ENCODE measurements at regions not wholly inside any gene's neighbourhood (a gene's known extent, or its start where the extent isn't known, plus 50 kb on each side); places are given as distances from the start of the nearest gene placed in this dataset.
"Not testable (repeated sequence)": the region's sequence is repeated elsewhere in the genome, so short reads cannot be mapped to it uniquely, and the experiment has no call there.

DNA sequence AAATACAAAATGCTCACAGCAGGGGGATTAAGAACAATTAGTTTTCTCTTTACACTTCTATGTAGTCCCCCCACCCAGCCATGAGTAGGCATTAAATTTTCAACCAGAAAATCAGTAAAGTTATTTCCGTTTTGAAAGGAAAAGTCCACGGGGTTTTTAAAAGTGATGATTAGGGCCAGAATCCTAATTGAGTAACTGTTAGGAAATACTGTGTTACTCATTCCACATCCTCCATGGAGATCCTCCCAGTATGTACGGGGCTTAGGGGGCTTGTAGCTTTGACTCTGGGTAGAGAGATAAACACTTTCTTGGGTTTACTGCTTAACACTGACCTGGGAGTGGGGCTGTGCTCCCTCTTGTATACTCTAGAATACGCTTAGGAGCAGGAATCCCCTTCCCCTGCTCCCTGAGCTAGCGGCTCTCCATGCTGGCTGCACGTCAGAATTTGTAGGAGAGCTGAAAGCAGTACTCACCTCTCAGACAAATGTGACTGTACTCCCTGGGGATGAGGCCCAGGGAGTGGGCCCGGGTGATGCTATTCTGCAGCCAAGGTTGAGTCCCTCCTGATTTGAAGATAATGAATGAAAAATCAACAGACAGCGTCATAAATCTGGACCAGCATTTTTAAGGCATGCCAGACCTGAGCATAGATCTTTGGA lies 100.5 kb downstream of the SLC4A3 start:
- DNase-seq (ENCODE audit: low read depth), result no peak

- DNase-seq (ENCODE audit: low read depth), result no peak
These were observed 101.6 kb downstream of the SLC4A3 start for GRCh38 chr2:219728991-219729487.

GRCh38 chr2:219731173-219731572 lies 103.7 kb downstream of the SLC4A3 start:
- DNase-seq (ENCODE audit: low read depth), result no peak

GRCh38 chr2:219733106-219733505 lies 105.7 kb downstream of the SLC4A3 start:
- no peak for DNase-seq (ENCODE audit: low read depth)

DNA sequence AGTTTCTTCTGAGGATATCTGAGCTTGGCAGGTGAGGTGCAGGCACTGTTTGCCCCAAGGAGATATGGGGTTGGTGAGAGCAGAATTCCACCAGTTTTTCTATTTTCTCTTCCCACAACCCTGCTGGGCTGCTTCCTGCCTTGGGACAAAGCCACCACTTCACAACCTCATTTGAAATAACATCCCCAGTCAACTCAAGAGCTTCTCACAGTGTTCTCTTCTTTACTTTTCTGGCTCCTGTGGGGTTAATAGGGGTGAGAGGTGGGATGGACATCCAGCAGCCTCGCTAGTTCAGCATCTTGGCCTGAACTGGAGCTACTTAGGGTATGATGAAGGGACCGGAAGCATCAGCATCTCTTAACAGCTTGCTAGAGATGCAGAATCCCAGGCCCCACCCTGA lies 106.3 kb downstream of the SLC4A3 start:
- no peak for DNase-seq (ENCODE audit: low read depth)

GRCh38 chr2:219736209-219736608 lies 108.8 kb downstream of the SLC4A3 start:
- DNase-seq (ENCODE audit: low read depth), result no peak

DNA sequence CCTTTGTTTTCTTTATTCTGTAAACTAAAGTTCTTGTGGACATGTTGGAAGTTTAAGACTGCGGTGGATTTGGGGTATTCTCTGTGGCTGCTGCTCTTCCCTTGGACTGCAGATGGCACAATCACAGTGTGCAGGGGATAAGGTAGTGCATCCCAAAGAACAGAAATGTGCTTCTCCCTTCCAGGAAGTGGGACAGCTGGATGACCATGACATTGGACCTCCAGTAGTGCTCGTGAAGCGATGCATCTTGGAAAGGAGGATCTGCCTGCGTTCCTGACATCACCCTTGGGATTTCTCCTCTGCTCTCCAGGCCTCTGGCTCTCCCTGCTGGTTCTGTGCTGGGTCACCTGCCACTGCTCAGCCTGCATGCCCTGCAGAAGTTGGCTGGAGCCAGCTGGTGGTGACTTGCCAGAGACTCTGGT lies 109.9 kb downstream of the SLC4A3 start:
- no peak for DNase-seq (ENCODE audit: low read depth)

DNA sequence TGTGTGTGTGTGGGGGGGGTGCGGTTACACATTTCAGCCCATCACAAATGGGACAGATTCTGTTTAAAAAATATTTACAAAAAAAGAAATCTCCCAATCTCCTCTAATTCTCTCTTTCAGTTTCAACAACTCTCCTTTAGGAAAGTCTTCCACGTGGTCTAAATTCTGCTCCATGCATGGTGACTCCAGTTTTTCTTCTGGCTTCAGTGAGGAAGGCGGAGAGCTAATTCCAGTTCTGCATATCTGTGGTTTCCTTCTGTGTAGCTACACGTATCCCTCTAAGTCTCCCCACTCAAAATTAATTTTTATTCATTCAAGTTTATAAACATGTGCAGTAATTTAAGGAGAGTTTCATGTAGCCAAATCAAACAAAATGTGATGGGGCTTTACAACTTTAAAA lies 111.6 kb downstream of the SLC4A3 start:
- DNase-seq (ENCODE audit: low read depth), result no peak

GRCh38 chr2:219739866-219740440 lies 112.5 kb downstream of the SLC4A3 start:
- no peak for DNase-seq (ENCODE audit: low read depth)

- DNase-seq (ENCODE audit: low read depth), result no peak
These were observed 116.1 kb downstream of the SLC4A3 start for GRCh38 chr2:219743548-219743947.

GRCh38 chr2:219744066-219744465 lies 116.6 kb downstream of the SLC4A3 start:
- no peak for DNase-seq (ENCODE audit: low read depth)

DNA sequence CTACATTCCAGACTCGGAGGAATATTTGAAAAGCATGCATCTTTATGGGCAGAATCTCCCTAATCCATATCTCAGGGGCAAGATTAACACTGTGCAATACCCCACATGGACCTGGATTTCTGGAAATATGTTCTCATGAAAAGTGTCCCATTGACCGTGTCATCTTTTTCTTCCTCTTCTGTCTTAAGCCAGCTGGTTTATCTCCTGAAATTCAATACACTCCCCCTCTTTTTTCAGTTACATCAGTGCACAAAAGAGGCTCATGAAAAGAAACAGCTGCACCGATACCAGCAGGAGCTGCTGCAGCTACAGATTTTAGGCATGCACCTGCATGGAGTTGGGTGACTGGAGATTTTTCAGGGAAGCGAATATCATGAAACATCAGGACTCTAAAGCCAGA lies 117.2 kb downstream of the SLC4A3 start:
- no peak for DNase-seq (ENCODE audit: low read depth)

DNA sequence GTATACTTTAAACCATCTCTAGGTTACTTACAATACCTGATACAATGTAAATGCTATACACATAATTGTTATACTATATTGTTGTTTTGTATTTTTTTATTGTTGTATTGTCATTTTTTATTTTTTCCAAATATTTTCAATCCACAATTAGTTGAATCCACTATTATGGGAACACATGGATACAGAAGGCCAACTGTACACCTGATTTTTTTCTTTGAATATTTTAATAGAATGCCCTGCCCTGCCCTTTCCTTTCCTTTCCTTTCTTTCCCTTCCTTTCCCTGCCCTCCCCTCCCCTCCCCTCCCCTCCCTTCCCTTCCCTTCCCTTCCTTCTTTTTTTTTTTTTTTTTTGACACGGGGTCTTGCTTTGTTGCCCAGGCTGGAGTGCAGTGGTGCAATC lies 120.2 kb downstream of the SLC4A3 start:
- DNase-seq (ENCODE audit: low read depth), result no peak

DNA sequence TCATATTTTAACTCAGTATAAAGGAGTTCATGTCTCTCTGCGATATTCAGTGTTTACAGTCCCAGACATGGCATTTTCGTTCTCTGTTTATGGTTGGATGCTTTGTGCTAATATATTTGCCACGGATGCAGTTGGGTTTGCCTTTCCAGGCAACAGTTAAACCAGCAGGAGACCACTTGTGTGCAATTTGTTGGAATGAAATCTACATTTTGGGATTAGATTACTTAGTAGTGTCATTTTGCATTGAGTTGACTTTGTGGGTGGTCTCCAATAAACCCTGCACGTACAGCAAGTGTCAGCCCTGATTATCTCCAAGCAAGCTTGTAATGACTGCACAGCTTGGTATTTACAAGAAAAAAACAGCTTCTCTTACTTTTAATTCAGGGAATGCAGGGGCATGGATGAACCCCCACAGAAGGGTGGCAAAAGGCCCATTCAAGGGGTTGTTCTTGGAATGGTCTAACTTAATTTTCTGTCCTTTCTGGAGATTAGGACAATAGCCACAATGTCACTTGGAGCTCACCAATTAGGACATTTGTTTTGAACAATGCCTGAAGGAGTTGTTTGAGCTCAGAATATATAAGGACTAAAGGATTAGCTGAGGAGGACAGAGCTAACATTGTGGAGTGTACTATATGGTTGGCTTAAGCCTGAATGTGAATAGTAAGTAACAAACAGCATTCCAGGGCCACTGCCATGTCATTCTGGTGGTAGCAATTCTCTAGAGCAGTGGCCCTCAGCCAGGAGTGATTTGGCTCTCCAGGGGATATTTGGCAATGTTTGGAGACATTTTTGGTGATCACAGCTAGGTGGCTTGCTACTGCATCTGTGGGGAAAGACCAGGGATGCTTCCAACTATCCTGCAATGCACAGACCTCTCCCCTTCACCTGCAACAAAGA lies 121.5 kb downstream of the SLC4A3 start:
- no peak for DNase-seq (ENCODE audit: low read depth)

GRCh38 chr2:219751121-219751520 lies 123.7 kb downstream of the SLC4A3 start:
- not testable (repeated sequence) for DNase-seq (ENCODE audit: low read depth)

- no peak for DNase-seq (ENCODE audit: low read depth)
These were observed 125.3 kb downstream of the SLC4A3 start for GRCh38 chr2:219752726-219753125.

DNA sequence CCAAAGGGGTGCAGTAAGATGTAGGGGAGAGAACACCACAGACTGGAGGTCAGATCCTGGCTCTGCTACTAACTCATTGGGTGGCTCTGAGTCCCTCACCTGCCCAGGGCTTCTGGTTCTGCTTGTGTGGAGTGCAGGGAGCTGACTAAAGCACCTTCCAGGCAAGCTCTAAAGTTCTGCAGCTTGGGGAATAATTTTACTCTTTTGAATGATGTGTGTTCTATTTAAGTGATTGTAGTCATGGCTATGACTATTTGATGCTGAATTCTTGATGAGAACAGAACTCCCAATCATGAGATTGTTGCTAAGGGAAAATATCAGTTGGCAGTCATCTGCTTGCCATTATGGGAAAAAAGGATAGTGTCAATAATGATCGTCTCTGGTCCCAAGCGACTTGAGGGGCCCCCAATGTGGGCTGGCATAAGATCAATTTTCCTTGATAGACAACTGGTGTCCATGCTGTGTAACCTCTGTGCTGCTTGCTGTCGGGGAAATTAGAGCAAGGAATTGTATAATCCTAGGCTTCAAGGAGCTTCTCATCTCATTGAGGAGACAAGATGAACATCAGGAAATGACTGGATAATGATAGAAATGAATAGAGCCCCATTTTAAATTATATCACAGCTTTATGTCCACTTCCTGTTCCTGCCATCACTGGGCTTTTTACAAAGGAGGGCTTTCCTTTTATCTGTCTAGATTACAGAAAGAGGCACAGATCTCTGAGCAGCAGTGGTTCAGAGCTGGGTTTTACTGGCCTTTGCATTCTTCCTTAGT lies 131.7 kb downstream of the SLC4A3 start:
- DNase-seq (ENCODE audit: low read depth), result no peak

DNA sequence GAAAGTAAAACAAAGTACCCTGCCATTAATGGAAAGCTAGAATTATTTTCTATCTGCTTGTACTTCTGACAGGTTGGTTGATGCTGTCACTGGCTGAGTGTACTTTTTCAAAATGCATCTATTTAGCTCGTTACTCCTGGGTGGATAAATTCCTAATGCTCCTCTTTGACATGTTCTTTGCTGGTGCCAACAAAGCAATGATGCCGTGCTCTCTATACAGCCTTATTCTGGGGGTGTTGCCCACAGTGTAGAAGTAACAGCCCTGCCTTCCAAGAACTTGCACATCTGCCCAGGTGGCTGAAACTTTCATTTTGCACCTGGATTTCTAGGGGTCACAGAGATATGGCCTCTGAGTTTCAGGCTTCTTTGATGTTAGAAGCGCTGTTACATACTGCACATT lies 132.4 kb downstream of the SLC4A3 start:
- no peak for DNase-seq (ENCODE audit: low read depth)

GRCh38 chr2:219765231-219765911 lies 137.9 kb downstream of the SLC4A3 start:
- DNase-seq (ENCODE audit: low read depth), result no peak

DNA sequence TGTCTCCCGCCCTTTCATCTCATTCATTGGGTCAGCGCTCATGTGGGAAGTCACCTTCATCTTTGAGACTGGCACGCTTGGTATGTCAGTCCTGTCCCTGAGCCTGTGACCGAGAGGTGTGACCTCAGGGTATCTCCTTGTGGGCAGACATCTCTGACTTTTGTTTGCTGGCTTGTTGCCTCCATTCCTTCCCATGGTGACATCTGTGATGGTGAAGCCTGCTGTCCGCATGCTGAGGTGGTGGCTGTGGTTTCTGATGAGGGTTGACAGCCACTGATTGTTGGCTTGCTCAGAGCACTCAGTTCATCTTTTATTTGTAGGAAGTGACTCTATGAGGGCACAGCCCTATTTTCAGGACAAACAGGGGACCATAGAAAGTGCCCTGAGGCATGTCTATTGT lies 139.2 kb downstream of the SLC4A3 start:
- no peak for DNase-seq (ENCODE audit: low read depth)

- DNase-seq (ENCODE audit: low read depth), result no peak
These were observed 141.9 kb downstream of the SLC4A3 start for GRCh38 chr2:219769090-219769910.

Data from stimulated activated CD8-positive, alpha-beta memory T cell treated with anti-CD3 and anti-CD28 coated beads, Interleukin-12 subunit alpha, Interleukin-12 subunit beta, amount 100 ng/mL, for 1 hour (primary cell).